Cardiac fibroblast (primary cell): ENCODE measurements at regions not wholly inside any gene's neighbourhood (a gene's known extent, or its start where the extent isn't known, plus 50 kb on each side); places are given as distances from the start of the nearest gene placed in this dataset.
A peak's percentile ranks its signal among the peaks of the same experiment; 100 is the strongest.

ENCODE experiments used
- DNase-seq, 2 donors: peaks; one replicate each; pipeline versions ENCODE4 v3.0.0 to v3.0.0-alpha.2; 2010; ENCODE audit warnings: low read depth in 2 of 2
- H3K4me3 ChIP-seq, 2 donors: replicated peaks in 1 of 2; 1 replicate in 1 of 2; 2 replicates in 1 of 2; pipeline ENCODE4 v1.5.1; 2011; ENCODE audit warnings: low read depth in 2 of 2, low read length in 2 of 2, mild to moderate bottlenecking in 2 of 2, moderate library complexity in 1 of 2
- CTCF ChIP-seq: IDR thresholded peaks from one replicate; pipeline ENCODE4 v1.5.1; 2011; ENCODE audit warnings: low read depth, mild to moderate bottlenecking, low read length, inconsistent platforms

- DNase-seq: no peak
- H3K4me3 ChIP-seq: no peak overlapping the region
- no peak for TF ChIP-seq CTCF
Measured at GRCh38 chr13:79727086-79727485, 246.1 kb downstream of the NDFIP2 start.

- no peak for TF ChIP-seq CTCF
- no peak overlapping the region for H3K4me3 ChIP-seq
- no peak for DNase-seq
Measured at GRCh38 chr13:79725841-79726240, 244.9 kb downstream of the NDFIP2 start.

- DNase-seq: peak; percentile 10 to 55
- no peak for TF ChIP-seq CTCF
- no peak overlapping the region for H3K4me3 ChIP-seq
Measured at GRCh38 chr13:79724348-79725103, 243.6 kb downstream of the NDFIP2 start.

GRCh38 chr13:79723519-79724024 is 242.6 kb downstream of the NDFIP2 start:
- H3K4me3 ChIP-seq: no peak overlapping the region
- peak in 1 of 2 donors; percentile 23 for DNase-seq
- TF ChIP-seq CTCF: no peak

GRCh38 chr13:79722885-79723445 is 242.0 kb downstream of the NDFIP2 start:
- no peak overlapping the region for H3K4me3 ChIP-seq
- TF ChIP-seq CTCF: no peak
- no peak for DNase-seq

- DNase-seq: no peak
- no peak overlapping the region for H3K4me3 ChIP-seq
- TF ChIP-seq CTCF: no peak
Measured at GRCh38 chr13:79716191-79716590, 235.2 kb downstream of the NDFIP2 start.
